Chondrocyte (in vitro differentiated cells): ENCODE measurements at regions not wholly inside any gene's neighbourhood (a gene's known extent, or its start where the extent isn't known, plus 50 kb on each side); places are given as distances from the start of the nearest gene placed in this dataset.

Source experiments
- DNase-seq: peaks from one replicate; pipeline ENCODE4 v3.0.0; 2021; ENCODE audit warnings: mixed read lengths, low spot score
- H3K27ac Mint-ChIP-seq: one replicate; pipeline ENCODE4 v1.8.0; 2021; ENCODE audit warnings: mild to moderate bottlenecking, moderate library complexity, mixed read lengths; ENCODE audit not compliant: unreplicated experiment
- H3K27me3 Mint-ChIP-seq: 2 replicates; pipeline ENCODE4 v1.8.0; 2021; ENCODE audit warnings: low read depth, mixed read lengths
- H3K36me3 Mint-ChIP-seq: 2 replicates; pipeline ENCODE4 v1.8.0; 2021; ENCODE audit warnings: low read depth, mixed read lengths
- H3K4me1 Mint-ChIP-seq: 2 replicates; pipeline ENCODE4 v1.8.0; 2021; ENCODE audit warnings: low read depth, mild to moderate bottlenecking, mixed read lengths
- H3K4me3 Mint-ChIP-seq: one replicate; pipeline ENCODE4 v1.8.0; 2021; ENCODE audit warnings: mild to moderate bottlenecking, moderate library complexity, mixed read lengths; ENCODE audit not compliant: unreplicated experiment
- H3K9me3 Mint-ChIP-seq: 2 replicates; pipeline ENCODE4 v1.8.0; 2021; ENCODE audit warnings: low read depth, mixed read lengths
- TF ChIP-seq, protein P1 (sequence below): fragments of 200-600 bp; sonication (generic); IDR thresholded peaks from 2 replicates; pipeline ENCODE4 v1.5.0; 2021; ENCODE audit warnings: antibody characterized with exemption, mild to moderate bottlenecking, moderate library complexity

DNA sequence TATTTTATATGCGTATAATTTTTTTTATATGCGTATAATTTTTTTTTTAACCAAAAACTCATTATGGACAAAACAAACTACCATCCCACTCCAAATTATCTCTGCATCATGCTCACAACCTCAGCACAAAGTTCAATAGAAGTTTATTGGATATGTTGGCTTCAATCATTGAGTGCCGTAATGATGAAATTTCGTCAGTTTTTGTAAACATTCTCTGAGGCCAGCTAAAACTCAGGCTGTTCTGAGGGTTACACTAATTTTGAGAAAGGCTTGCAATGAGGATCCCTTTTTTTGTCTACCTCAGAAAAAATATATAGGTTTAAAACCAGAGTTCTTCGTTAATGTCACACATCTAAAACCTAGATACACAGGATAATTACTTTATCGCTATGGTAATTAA, 1253.2 kb downstream of the EFNA5 start:
- no peaks in the 10 kb centered on the region for H3K27me3 Mint-ChIP-seq
- H3K27ac Mint-ChIP-seq, result no peak overlapping the region
- H3K36me3 Mint-ChIP-seq, result no peaks in the 10 kb centered on the region

DNA sequence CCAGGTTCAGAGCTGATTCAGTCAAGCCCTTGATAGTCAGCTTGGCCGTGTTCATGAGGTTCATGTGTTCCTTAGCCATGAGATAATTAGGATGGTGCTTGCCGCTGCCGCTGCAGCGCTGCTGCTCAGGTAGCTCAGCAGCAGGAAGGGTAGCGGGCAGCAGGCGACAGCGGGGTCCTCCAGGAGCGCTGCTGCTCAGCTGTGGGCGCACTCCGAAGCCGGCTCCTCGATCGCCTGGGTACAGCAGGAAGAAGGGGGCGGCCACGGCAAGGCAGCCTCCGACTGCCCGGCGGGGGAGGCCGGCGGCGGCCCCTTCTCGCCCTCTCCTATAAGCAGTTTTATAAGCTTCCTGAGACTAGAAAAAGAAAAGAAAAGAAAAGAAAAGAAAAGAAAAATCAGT, 1253.6 kb downstream of the EFNA5 start:
- DNase-seq, result no peak
- H3K9me3 Mint-ChIP-seq, result peaks cover 5% of the 10 kb centered on the region
- H3K4me1 Mint-ChIP-seq, result peaks cover 47% of the 10 kb centered on the region
- no peak overlapping the region for H3K27ac Mint-ChIP-seq
- TF ChIP-seq, protein P1, sequence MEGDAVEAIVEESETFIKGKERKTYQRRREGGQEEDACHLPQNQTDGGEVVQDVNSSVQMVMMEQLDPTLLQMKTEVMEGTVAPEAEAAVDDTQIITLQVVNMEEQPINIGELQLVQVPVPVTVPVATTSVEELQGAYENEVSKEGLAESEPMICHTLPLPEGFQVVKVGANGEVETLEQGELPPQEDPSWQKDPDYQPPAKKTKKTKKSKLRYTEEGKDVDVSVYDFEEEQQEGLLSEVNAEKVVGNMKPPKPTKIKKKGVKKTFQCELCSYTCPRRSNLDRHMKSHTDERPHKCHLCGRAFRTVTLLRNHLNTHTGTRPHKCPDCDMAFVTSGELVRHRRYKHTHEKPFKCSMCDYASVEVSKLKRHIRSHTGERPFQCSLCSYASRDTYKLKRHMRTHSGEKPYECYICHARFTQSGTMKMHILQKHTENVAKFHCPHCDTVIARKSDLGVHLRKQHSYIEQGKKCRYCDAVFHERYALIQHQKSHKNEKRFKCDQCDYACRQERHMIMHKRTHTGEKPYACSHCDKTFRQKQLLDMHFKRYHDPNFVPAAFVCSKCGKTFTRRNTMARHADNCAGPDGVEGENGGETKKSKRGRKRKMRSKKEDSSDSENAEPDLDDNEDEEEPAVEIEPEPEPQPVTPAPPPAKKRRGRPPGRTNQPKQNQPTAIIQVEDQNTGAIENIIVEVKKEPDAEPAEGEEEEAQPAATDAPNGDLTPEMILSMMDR, result no peak
- no peaks in the 10 kb centered on the region for H3K27me3 Mint-ChIP-seq
- H3K4me3 Mint-ChIP-seq, result no peak overlapping the region
- no peaks in the 10 kb centered on the region for H3K36me3 Mint-ChIP-seq

More for the DNA sequence above, 1253.2 kb downstream of the EFNA5 start:
- H3K9me3 Mint-ChIP-seq, result peaks cover 5% of the 10 kb centered on the region
- no peak for DNase-seq
- no peak overlapping the region for H3K4me3 Mint-ChIP-seq
- TF ChIP-seq, protein P1, result no peak
- peaks cover 48% of the 10 kb centered on the region for H3K4me1 Mint-ChIP-seq

DNA sequence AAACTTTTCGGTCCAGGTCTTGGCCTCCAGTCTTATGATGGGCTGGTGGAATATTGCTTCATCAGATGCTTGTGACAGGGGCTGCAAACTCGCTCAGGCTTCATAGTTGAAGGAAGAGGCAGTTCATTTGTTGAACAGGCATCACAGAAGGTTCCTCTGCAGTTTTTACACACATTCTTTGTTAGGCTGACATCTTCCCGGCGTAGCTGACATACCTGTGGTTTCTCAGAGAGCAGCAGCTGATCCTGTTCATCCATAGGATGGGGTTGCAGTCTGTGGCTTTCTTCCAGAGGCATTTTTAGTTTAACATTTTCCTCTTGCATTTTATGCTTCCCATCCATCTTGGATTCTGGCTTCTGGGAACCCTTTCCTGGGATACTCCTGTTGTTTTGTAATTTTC, 1255.2 kb downstream of the EFNA5 start:
- H3K36me3 Mint-ChIP-seq, result no peaks in the 10 kb centered on the region
- DNase-seq, result no peak
- peak overlapping the region; percentile 23 for H3K4me3 Mint-ChIP-seq
- TF ChIP-seq, protein P1, result peak; percentile 20
- H3K27me3 Mint-ChIP-seq, result no peaks in the 10 kb centered on the region
- no peaks in the 10 kb centered on the region for H3K9me3 Mint-ChIP-seq
- peak overlapping the region; percentile 82 for H3K27ac Mint-ChIP-seq
- H3K4me1 Mint-ChIP-seq, result peaks cover 42% of the 10 kb centered on the region

DNA sequence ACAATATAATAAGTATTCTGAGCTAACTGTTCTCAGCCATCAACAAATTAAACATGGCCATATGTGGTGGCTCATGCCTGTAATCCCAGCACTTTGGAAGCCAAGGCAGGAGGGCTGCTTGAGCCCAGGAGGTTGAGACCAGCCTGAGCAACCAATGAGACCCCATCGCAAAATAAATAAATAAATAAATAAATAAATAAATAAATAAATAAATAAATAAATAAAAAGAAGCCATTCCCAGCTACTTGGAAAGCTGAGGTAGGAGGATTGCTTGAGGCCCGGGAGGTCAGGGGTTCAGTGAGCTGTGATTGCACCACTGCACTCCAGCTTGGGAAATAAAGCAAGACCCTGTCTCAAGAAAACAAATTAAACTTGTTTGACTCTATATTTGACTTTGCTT, 1256.4 kb downstream of the EFNA5 start:
- Mint-ChIP-seq H3K27ac (no peak overlapping the region), H3K27me3 (no peaks in the 10 kb centered on the region), H3K36me3 (no peaks in the 10 kb centered on the region), H3K4me1 (peaks cover 32% of the 10 kb centered on the region), H3K9me3 (no peaks in the 10 kb centered on the region), H3K4me3 (no peak overlapping the region)
- DNase-seq, result no peak
- TF ChIP-seq, protein P1, result no peak

DNA sequence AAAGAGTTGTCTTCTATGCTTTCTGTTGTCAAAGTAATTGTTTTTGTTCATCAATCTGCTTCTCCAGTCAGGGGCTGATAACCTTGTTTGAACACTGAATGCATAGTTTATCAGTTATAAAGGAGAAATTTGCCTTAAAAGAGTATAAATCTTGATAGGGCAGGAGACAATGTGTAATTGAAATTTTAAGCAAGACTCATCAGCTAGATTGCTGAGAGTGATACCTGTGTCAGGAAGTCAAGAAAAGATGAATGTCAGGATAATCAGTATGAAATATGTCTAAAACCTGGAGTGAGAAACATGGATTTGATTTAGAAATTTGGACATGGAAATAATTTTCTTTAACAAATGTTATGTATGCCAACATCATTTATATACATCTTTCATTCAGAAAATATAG, 1258.1 kb downstream of the EFNA5 start:
- no peaks in the 10 kb centered on the region for H3K36me3 Mint-ChIP-seq
- TF ChIP-seq, protein P1, result no peak
- H3K27me3 Mint-ChIP-seq, result no peaks in the 10 kb centered on the region
- no peak for DNase-seq
- H3K4me1 Mint-ChIP-seq, result peaks cover 19% of the 10 kb centered on the region
- H3K4me3 Mint-ChIP-seq, result no peak overlapping the region
- no peak overlapping the region for H3K27ac Mint-ChIP-seq
- no peaks in the 10 kb centered on the region for H3K9me3 Mint-ChIP-seq
